HepG2 (cell line): ENCODE measurements at regions not wholly inside any gene's neighbourhood (a gene's known extent, or its start where the extent isn't known, plus 50 kb on each side); places are given as distances from the start of the nearest gene placed in this dataset.

ENCODE experiments used
- ATAC-seq: fragments of 200-7000 bp; cut with Tn5 transposase; 3 replicates; pipeline ENCODE4 v1.9.1; 2020; ENCODE audit warnings: mild to moderate bottlenecking, moderate library complexity
- BruUV-seq: library from RNA; stranded (reverse); fragments of 400-500 nt; replicated peaks from 2 replicates; lab custom pipeline; 2021; lab: Mats Ljungman, UMichigan
- CTCF ChIA-PET: fragments of 300-600 bp; formaldehyde crosslinking; extraction: SDS; loops from one replicate; lab custom pipeline; 2021; ENCODE audit warnings: low total read pairs, inconsistent platforms, low intra/inter-chr PET ratio; lab: Yijun Ruan, JAX
- POLR2A ChIA-PET: fragments of 350-600 bp; sonication (Branson Sonifier 250); formaldehyde crosslinking; loops from one replicate; lab custom pipeline; 2020; ENCODE audit warnings: antibody characterized with exemption, inconsistent platforms; lab: Yijun Ruan, JAX
- DNase-seq: peaks from one replicate; pipeline ENCODE4 v3.0.0-alpha.2; 2015; ENCODE audit warnings: low spot score
- FAIRE-seq: peaks from 3 replicates; lab custom pipeline; 2011; peaks lifted over from hg19 to GRCh38; lab: Jason Lieb, UNC
- H2AFZ ChIP-seq: one replicate; pipeline ENCODE4 v1.6.1; 2011; ENCODE audit warnings: low read length, inconsistent platforms
- H3K27ac ChIP-seq: fragments of 300-600 bp; 3 replicates; pipeline ENCODE4 v1.8.0; 2011; ENCODE audit warnings: mixed run types, mild to moderate bottlenecking, mixed read lengths, low read length, inconsistent platforms; ENCODE audit not compliant: insufficient read depth; ENCODE audit errors: extremely low read length
- H3K27me3 ChIP-seq, 2 experiments: fragments of 200-600 bp in 1 of 2; 2 replicates in 1 of 2; 3 replicates in 1 of 2; pipeline versions ENCODE4 v1.6.0 to v1.8.0; 2011; ENCODE audit warnings: low read length in 2 of 2, mild to moderate bottlenecking in 2 of 2, moderate library complexity in 2 of 2, inconsistent platforms in 1 of 2; ENCODE audit not compliant: insufficient read depth in 2 of 2, control insufficient read depth in 1 of 2
- H3K36me3 ChIP-seq, 2 experiments: fragments of 200-600 bp in 1 of 2; replicated peaks in 1 of 2; 2 replicates in 1 of 2; 3 replicates in 1 of 2; pipeline versions ENCODE4 v1.5.1 to v1.8.0; 2011; ENCODE audit warnings: low read length in 2 of 2, inconsistent platforms in 1 of 2; ENCODE audit not compliant: insufficient read depth in 2 of 2, control insufficient read depth in 1 of 2
- H3K4me1 ChIP-seq: 2 replicates; pipeline ENCODE4 v1.5.1; 2012; ENCODE audit warnings: low read length, inconsistent platforms; ENCODE audit not compliant: insufficient read depth
- H3K4me2 ChIP-seq: 2 replicates; pipeline ENCODE4 v1.6.0; 2011; ENCODE audit warnings: low read depth, low read length, inconsistent platforms
- H3K4me3 ChIP-seq, 3 experiments: fragments of 200-600 bp in 1 of 3; sonication (generic), shearing (Covaris generic) in 1 of 3; replicated peaks in 1 of 3; 2 replicates each; pipeline ENCODE4 v1.5.1; 2011 to 2016; ENCODE audit warnings: low read length in 3 of 3, inconsistent platforms in 2 of 3, low read depth in 2 of 3, mild to moderate bottlenecking in 2 of 3, control low read depth in 1 of 3, mixed read lengths in 1 of 3; ENCODE audit not compliant: insufficient read depth in 1 of 3
- H3K79me2 ChIP-seq: one replicate; pipeline ENCODE4 v1.6.1; 2011; ENCODE audit warnings: low read length, inconsistent platforms; ENCODE audit not compliant: insufficient read depth
- H3K9ac ChIP-seq: 2 replicates; pipeline ENCODE4 v1.6.0; 2011; ENCODE audit warnings: mild to moderate bottlenecking, low read depth, low read length, inconsistent platforms; ENCODE audit not compliant: insufficient read depth
- H3K9me3 ChIP-seq: 2 replicates; pipeline ENCODE4 v1.5.1; 2012; ENCODE audit warnings: mild to moderate bottlenecking, low read length
- H4K20me1 ChIP-seq: 2 replicates; pipeline ENCODE4 v1.6.0; 2011; ENCODE audit warnings: inconsistent platforms, mild to moderate bottlenecking, low read length, moderate library complexity; ENCODE audit not compliant: insufficient read depth
- EED ChIP-seq: sonication (generic); formaldehyde crosslinking; IDR thresholded peaks from 2 replicates; pipeline ENCODE4 v1.5.0; 2020; ENCODE audit warnings: mild to moderate bottlenecking, missing genetic modification reagents
- FOXC1 ChIP-seq: sonication (generic); formaldehyde crosslinking; IDR thresholded peaks from 2 replicates; pipeline ENCODE4 v1.8.0; 2022; ENCODE audit warnings: mild to moderate bottlenecking, missing genetic modification reagents, borderline replicate concordance
- KAT7 ChIP-seq: IDR thresholded peaks from 2 replicates; pipeline ENCODE4 v1.6.1; 2018; ENCODE audit warnings: borderline replicate concordance, missing compliant biosample characterization
- MEF2D ChIP-seq: sonication (generic); formaldehyde crosslinking; IDR thresholded peaks from 2 replicates; pipeline ENCODE4 v1.5.1; 2020; ENCODE audit warnings: mild to moderate bottlenecking, missing genetic modification reagents
- NR2F6 ChIP-seq, 2 experiments: IDR thresholded peaks; 2 replicates each; pipeline ENCODE4 v1.6.1; 2016; ENCODE audit warnings: antibody characterized with exemption in 1 of 2, mild to moderate bottlenecking in 1 of 2
- PLRG1 ChIP-seq: fragments of 450-650 bp; conservative IDR thresholded peaks from 2 replicates; pipeline ENCODE4 v1.6.1; 2016
- SALL1 ChIP-seq: sonication (generic); formaldehyde crosslinking; IDR thresholded peaks from 2 replicates; pipeline ENCODE4 v1.8.0; 2022; ENCODE audit warnings: mild to moderate bottlenecking, missing genetic modification reagents
- SIX1 ChIP-seq: sonication (generic); formaldehyde crosslinking; IDR thresholded peaks from 2 replicates; pipeline ENCODE4 v1.4.0; 2020; ENCODE audit warnings: missing genetic modification reagents, borderline replicate concordance
- SOX5 ChIP-seq: IDR thresholded peaks from 2 replicates; pipeline ENCODE4 v1.6.1; 2016; ENCODE audit warnings: borderline replicate concordance
- TSC22D2 ChIP-seq: sonication (generic); formaldehyde crosslinking; IDR thresholded peaks from 2 replicates; pipeline ENCODE4 v1.5.1; 2020; ENCODE audit warnings: missing genetic modification reagents, mild to moderate bottlenecking, borderline replicate concordance
- ZMYM3 ChIP-seq: sonication (generic); formaldehyde crosslinking; IDR thresholded peaks from 2 replicates; pipeline ENCODE4 v1.5.1; 2020; ENCODE audit warnings: mild to moderate bottlenecking, missing genetic modification reagents
- ZNF136 ChIP-seq: sonication (generic); formaldehyde crosslinking; IDR thresholded peaks from 2 replicates; pipeline ENCODE4 v1.8.1; 2022; ENCODE audit warnings: low read depth, mild to moderate bottlenecking, moderate library complexity, missing genetic modification reagents
- ZNF510 ChIP-seq: sonication (generic); formaldehyde crosslinking; IDR thresholded peaks from 2 replicates; pipeline ENCODE4 v1.4.0; 2020; ENCODE audit warnings: low read depth, mild to moderate bottlenecking, missing genetic modification reagents
- WGBS: methylation state at CpG from one replicate; pipeline ENCODE4 v1.1.6; 2017; ENCODE audit warnings: low lambda C conversion rate; 5-methylcytosine and 5-hydroxymethylcytosine counted together
- in situ Hi-C: cut with HindIII; loops from 2 replicates; pipeline ENCODE4 v1.10.0; 2017; ENCODE audit warnings: low pct_unique_long_range_greater_than_20kb; ENCODE audit not compliant: extremely low pct_ligation_motif_present
- intact Hi-C: fragments of 100-400 bp; cut with micrococcal nuclease; formaldehyde crosslinking; loops from one replicate; pipeline ENCODE4 v1.10.0; 2022; ENCODE audit not compliant: unreplicated experiment
- TF ChIP-seq, protein P1 (sequence below): sonication (generic); formaldehyde crosslinking; IDR thresholded peaks from 2 replicates; pipeline ENCODE4 v1.8.0; 2022; ENCODE audit warnings: missing genetic modification reagents, low read depth, mild to moderate bottlenecking, borderline replicate concordance
- TF ChIP-seq, protein P2 (sequence below): sonication (generic); formaldehyde crosslinking; IDR thresholded peaks from 2 replicates; pipeline ENCODE4 v1.4.0; 2020; ENCODE audit warnings: missing genetic modification reagents

DNA sequence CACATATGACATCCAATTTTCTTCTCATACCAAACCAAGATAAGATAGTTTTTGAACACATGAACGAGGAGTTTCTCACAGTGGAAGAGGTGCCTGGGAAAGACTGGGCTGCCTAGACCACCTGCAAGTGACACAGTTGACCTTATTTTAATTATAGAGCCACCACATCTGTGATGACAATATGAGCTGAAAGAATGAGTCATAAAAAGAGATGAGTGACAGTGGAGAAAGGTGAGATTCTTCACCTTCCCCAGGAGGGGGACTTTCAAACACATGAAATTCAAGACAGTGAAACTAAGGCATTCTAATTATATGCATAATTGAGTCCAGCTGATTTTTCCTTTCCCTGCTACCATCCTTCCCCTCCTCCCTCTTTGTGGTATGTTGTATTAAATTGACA is 475.5 kb downstream of the NXPH1 start:
- in situ Hi-C loops (no loop called here), intact Hi-C loops (no loop called here)
- Histone ChIP-seq H3K4me1 (no peaks in the 10 kb centered on the region), H3K4me2 (no peak overlapping the region), H3K27ac (no peak overlapping the region), H3K4me3 (no peak overlapping the region), H3K79me2 (no peaks in the 10 kb centered on the region), H3K9ac (no peak overlapping the region), H3K9me3 (peaks cover 64% of the 10 kb centered on the region), H4K20me1 (no peaks in the 10 kb centered on the region), H3K36me3 (no peaks in the 10 kb centered on the region), H2AFZ (no peak overlapping the region), H3K27me3 (no peaks in the 10 kb centered on the region)
- ATAC-seq (no peak), DNase-seq (no peak), FAIRE-seq (no peak)
- POLR2A ChIA-PET, result no interaction called here
- no peak for TF ChIP-seq ZMYM3 (CRISPR knock-in tag)
- TF ChIP-seq ZNF510 (CRISPR knock-in tag), result no peak
- TF ChIP-seq MEF2D (CRISPR knock-in tag), result no peak
- TF ChIP-seq SOX5 (CRISPR knock-in tag), result no peak
- BruUV-seq, result no TSS peak
- WGBS, result 0% methylated on average over 1 of the region's 1 CpG
- CTCF ChIA-PET, result no interaction called here

DNA sequence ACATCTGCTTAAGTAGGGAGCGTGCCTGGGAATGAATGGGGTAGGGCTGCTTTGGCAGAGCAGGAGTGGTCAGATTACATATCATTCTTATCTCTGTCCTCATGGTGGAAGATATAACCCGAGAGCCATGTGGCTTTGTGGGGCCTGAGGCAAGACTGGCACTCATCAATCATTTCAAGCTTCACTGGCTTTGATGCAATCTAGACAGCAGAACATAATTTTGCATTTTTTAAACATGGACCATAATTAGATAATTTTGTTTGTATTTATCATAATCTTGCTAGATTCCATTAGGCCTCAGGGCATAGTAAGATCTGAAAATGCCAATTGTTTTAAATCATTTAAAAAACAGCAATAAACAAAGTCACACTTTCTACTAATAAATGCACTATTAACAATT is 480.3 kb downstream of the NXPH1 start:
- ATAC-seq (no peak), DNase-seq (no peak), FAIRE-seq (no peak)
- ChIA-PET CTCF (no interaction called here), POLR2A (no interaction called here)
- BruUV-seq, result no TSS peak
- Histone ChIP-seq H3K9me3 (peaks cover 60% of the 10 kb centered on the region), H3K36me3 (no peaks in the 10 kb centered on the region), H3K4me3 (no peak overlapping the region), H4K20me1 (no peaks in the 10 kb centered on the region), H3K9ac (no peak overlapping the region), H3K27me3 (no peaks in the 10 kb centered on the region), H3K4me2 (no peak overlapping the region), H3K27ac (no peak overlapping the region), H3K4me1 (no peaks in the 10 kb centered on the region), H3K79me2 (no peaks in the 10 kb centered on the region), H2AFZ (no peak overlapping the region)
- WGBS, result 5% methylated on average over 2 of the region's 2 CpGs
- TF ChIP-seq EED, result no peak
- TF ChIP-seq KAT7 (CRISPR knock-in tag), result no peak
- no peak for TF ChIP-seq SIX1
- TF ChIP-seq, protein P1, sequence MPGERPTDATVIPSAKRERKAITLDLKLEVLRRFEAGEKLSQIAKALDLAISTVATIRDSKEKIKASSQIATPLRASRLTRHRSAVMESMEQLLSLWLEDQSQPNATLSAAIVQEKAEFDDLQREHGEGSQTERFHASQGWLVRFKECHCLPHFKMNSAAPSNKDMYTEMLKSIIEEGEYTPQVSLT (CRISPR knock-in tag), result no peak
- no peak for TF ChIP-seq SALL1
- no peak for TF ChIP-seq FOXC1
- no peak for TF ChIP-seq NR2F6 (IDR thresholded peaks at IDR 0.05)
- no peak for TF ChIP-seq NR2F6 (CRISPR knock-in tag; IDR thresholded peaks at IDR 0.05)
- TF ChIP-seq PLRG1, result no peak
- TF ChIP-seq ZNF136 (CRISPR knock-in tag), result no peak
- TF ChIP-seq, protein P2, sequence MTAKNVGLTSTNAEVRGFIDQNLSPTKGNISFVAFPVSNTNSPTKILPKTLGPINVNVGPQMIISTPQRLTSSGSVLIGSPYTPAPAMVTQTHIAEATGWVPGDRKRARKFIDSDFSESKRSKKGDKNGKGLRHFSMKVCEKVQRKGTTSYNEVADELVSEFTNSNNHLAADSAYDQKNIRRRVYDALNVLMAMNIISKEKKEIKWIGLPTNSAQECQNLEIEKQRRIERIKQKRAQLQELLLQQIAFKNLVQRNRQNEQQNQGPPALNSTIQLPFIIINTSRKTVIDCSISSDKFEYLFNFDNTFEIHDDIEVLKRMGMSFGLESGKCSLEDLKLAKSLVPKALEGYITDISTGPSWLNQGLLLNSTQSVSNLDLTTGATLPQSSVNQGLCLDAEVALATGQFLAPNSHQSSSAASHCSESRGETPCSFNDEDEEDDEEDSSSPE (CRISPR knock-in tag), result no peak
- no peak for TF ChIP-seq TSC22D2 (CRISPR knock-in tag)
- in situ Hi-C loops, result no loop called here
- intact Hi-C loops, result no loop called here
